ENCODE measurements at regions not wholly inside any gene's neighbourhood (a gene's known extent, or its start where the extent isn't known, plus 50 kb on each side); places are given as distances from the start of the nearest gene placed in this dataset.

GRCh38 chr6:56766139-56766805 is 123.6 kb upstream of the DST start:
- Histone ChIP-seq H3K4me2 (no peak overlapping the region), H3K4me1 (peaks cover 55% of the 10 kb centered on the region), H3K27ac (no peak overlapping the region), H3K9me3 (no peaks in the 10 kb centered on the region), H3K4me3 (no peak overlapping the region)
- POLR2A ChIA-PET: no interaction called here
- WGBS (ENCODE audit: missing lambda C conversion rate): 97% methylated on average over 14 of the region's 14 CpGs
- ATAC-seq (no peak), FAIRE-seq (no peak), DNase-seq (ENCODE audit: low read depth in 1 of 2, low spot score in 1 of 2) (no peak)
- no peak for TF ChIP-seq POLR2AphosphoS2 (conservative IDR thresholded peaks at IDR 0.05; ENCODE audit: low read length)
- TF ChIP-seq HOXB13 (CRISPR knock-in tag; IDR thresholded peaks at IDR 0.05; ENCODE audit: low read depth): no peak
- no peak for TF ChIP-seq EHF (CRISPR knock-in tag; IDR thresholded peaks at IDR 0.05)
- TF ChIP-seq TP53 (CRISPR knock-in tag; IDR thresholded peaks at IDR 0.05): no peak
- TF ChIP-seq BCL3 (IDR thresholded peaks at IDR 0.05): no peak
- TF ChIP-seq MYC (IDR thresholded peaks at IDR 0.05; ENCODE audit: borderline replicate concordance, low read length): no peak
- no peak for TF ChIP-seq EHMT2 (IDR thresholded peaks at IDR 0.05; ENCODE audit: low read depth)
- TF ChIP-seq MAFK (IDR thresholded peaks at IDR 0.05; ENCODE audit: partially characterized antibody): no peak
- no peak for TF ChIP-seq ESRRA (IDR thresholded peaks at IDR 0.05; ENCODE audit: borderline replicate concordance, low read length)
- TF ChIP-seq HOXB5 (CRISPR knock-in tag; IDR thresholded peaks at IDR 0.05): no peak
- no peak for TF ChIP-seq RNF2 (IDR thresholded peaks at IDR 0.05; ENCODE audit: borderline replicate concordance, low read depth)
- no peak for TF ChIP-seq ZFP36 (IDR thresholded peaks at IDR 0.05; ENCODE audit: borderline replicate concordance, partially characterized antibody)
- no peak for TF ChIP-seq TFCP2L1 (CRISPR knock-in tag; IDR thresholded peaks at IDR 0.05)
- no peak for TF ChIP-seq ZNF302 (CRISPR knock-in tag; IDR thresholded peaks at IDR 0.05)
- TF ChIP-seq RCOR1 (IDR thresholded peaks at IDR 0.05; ENCODE audit: low read depth, low read length): no peak
- no peak for TF ChIP-seq CTCF (IDR thresholded peaks at IDR 0.05)
- TF ChIP-seq BHLHE40 (IDR thresholded peaks at IDR 0.05; ENCODE audit: low read depth, low read length): no peak
- CTCF ChIA-PET: interaction anchor here (0.6 to 2.6 kb wide), 5 partner anchors 43 to 173 kb away, joined by 3 to 8 read pairs (median 3); no protein-coding TSS in a partner anchor

GRCh38 chr6:56765494-56765893 is 122.8 kb upstream of the DST start:
- H3K4me2 ChIP-seq: no peak overlapping the region
- CTCF ChIA-PET: interaction anchor here (2.6 kb wide), 1 partner anchor 86 kb away, joined by 8 read pairs; no protein-coding TSS in a partner anchor

More at GRCh38 chr6:56765494-56765893, 122.8 kb upstream of the DST start:
- Histone ChIP-seq H3K4me1 (peaks cover 50% of the 10 kb centered on the region), H3K27ac (no peak overlapping the region), H3K4me3 (no peak overlapping the region), H3K9me3 (no peaks in the 10 kb centered on the region)
- POLR2A ChIA-PET: no interaction called here
- DNase-seq (ENCODE audit: low read depth in 1 of 2, low spot score in 1 of 2) (no peak), FAIRE-seq (no peak), ATAC-seq (no peak)
- TF ChIP-seq FOXS1 (CRISPR knock-in tag; IDR thresholded peaks at IDR 0.05) (no peak), SMC3 (IDR thresholded peaks at IDR 0.05) (no peak), EHMT2 (IDR thresholded peaks at IDR 0.05; ENCODE audit: low read depth) (no peak), SREBF2 (IDR thresholded peaks at IDR 0.05) (no peak), RNF2 (IDR thresholded peaks at IDR 0.05; ENCODE audit: borderline replicate concordance, low read depth) (no peak), NFE2L2 (conservative IDR thresholded peaks at IDR 0.05; ENCODE audit: low read length) (no peak), USF2 (IDR thresholded peaks at IDR 0.05) (no peak), POLR2A (IDR thresholded peaks at IDR 0.05; ENCODE audit: low read length) (no peak), HDAC2 (IDR thresholded peaks at IDR 0.05) (no peak), ESRRA (IDR thresholded peaks at IDR 0.05; ENCODE audit: borderline replicate concordance, low read length) (no peak), HOXB13 (CRISPR knock-in tag; IDR thresholded peaks at IDR 0.05; ENCODE audit: low read depth) (no peak), ZFP36 (IDR thresholded peaks at IDR 0.05; ENCODE audit: borderline replicate concordance, partially characterized antibody) (no peak), BHLHE40 (IDR thresholded peaks at IDR 0.05; ENCODE audit: low read depth, low read length) (no peak), PBX3 (IDR thresholded peaks at IDR 0.05) (no peak), ZSCAN20 (CRISPR knock-in tag; IDR thresholded peaks at IDR 0.05) (no peak), NPAS2 (CRISPR knock-in tag; IDR thresholded peaks at IDR 0.05; ENCODE audit: borderline replicate concordance) (no peak), PHF8 (IDR thresholded peaks at IDR 0.05; ENCODE audit: borderline replicate concordance, low read depth) (no peak), HMGXB4 (CRISPR knock-in tag; IDR thresholded peaks at IDR 0.05; ENCODE audit: borderline replicate concordance) (no peak), GATA3 (IDR thresholded peaks at IDR 0.05; ENCODE audit: borderline replicate concordance) (no peak), CHD2 (IDR thresholded peaks at IDR 0.05; ENCODE audit: low read length, partially characterized antibody) (no peak)
- WGBS (ENCODE audit: missing lambda C conversion rate): 76% methylated on average over 2 of the region's 2 CpGs
